Subcutaneous abdominal adipose tissue (tissue), 5 donors: ENCODE measurements at regions not wholly inside any gene's neighbourhood (a gene's known extent, or its start where the extent isn't known, plus 50 kb on each side); places are given as distances from the start of the nearest gene placed in this dataset.

Experiments
- H3K27ac ChIP-seq: one replicate; pipeline ENCODE4 v1.7.0; 2013; ENCODE audit warnings: low read depth, mild to moderate bottlenecking, inconsistent platforms, low read length, moderate library complexity
- H3K27me3 ChIP-seq, 5 donors: one replicate each; pipeline ENCODE4 v1.7.0; 2013; ENCODE audit warnings: low read length in 5 of 5, inconsistent platforms in 1 of 5; ENCODE audit not compliant: control insufficient read depth in 5 of 5, insufficient read depth in 4 of 5
- H3K36me3 ChIP-seq, 5 donors: one replicate each; pipeline ENCODE4 v1.7.0; 2013; ENCODE audit warnings: low read length in 5 of 5; ENCODE audit not compliant: control insufficient read depth in 5 of 5, insufficient read depth in 5 of 5
- H3K4me1 ChIP-seq, 5 donors: one replicate each; pipeline ENCODE4 v1.7.0; 2013; ENCODE audit warnings: low read length in 5 of 5, mild to moderate bottlenecking in 3 of 5, moderate library complexity in 1 of 5; ENCODE audit not compliant: control insufficient read depth in 5 of 5, insufficient read depth in 5 of 5
- H3K4me3 ChIP-seq, 5 donors: one replicate each; pipeline ENCODE4 v1.7.0; 2013; ENCODE audit warnings: low read length in 5 of 5, low read depth in 1 of 5
- H3K9ac ChIP-seq, 5 donors: one replicate each; pipeline ENCODE4 v1.7.0; 2013; ENCODE audit warnings: low read length in 5 of 5, mild to moderate bottlenecking in 4 of 5, moderate library complexity in 3 of 5
- H3K9me3 ChIP-seq, 5 donors: one replicate each; pipeline ENCODE4 v1.7.0; 2013; ENCODE audit warnings: low read length in 5 of 5; ENCODE audit not compliant: control insufficient read depth in 5 of 5
- donor health status: healthy.
- donor health status: healthy.
- donor health status: healthy.
- donor health status: healthy.
- donor health status: healthy.

DNA sequence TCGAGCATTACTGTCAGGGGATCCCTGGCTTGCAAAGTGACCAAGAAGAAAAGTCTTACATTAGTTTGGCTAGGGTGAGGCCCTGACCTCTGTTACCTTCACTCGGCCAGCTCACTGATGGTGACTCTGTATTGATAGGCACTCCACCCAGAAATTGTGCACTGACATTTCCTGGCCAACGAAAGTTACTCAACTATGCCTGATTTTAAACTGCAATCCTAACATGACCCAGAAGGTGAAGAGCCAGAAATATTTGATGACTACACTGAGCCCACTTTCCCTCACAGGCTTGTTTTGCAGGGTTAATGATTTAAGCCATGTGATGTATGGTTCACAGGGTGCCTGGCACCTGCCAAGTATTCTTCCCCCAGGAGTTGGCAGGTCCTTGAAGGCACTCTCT lies 208.2 kb upstream of the MAF start:
- Histone ChIP-seq H3K27me3 (peaks cover 0 to 4% (median 0%) of the 10 kb centered on the region in 5 donors), H3K27ac (no peak overlapping the region), H3K9me3 (no peaks in the 10 kb centered on the region), H3K4me3 (no peak overlapping the region), H3K9ac (no peak overlapping the region), H3K36me3 (no peaks in the 10 kb centered on the region), H3K4me1 (no peaks in the 10 kb centered on the region)

DNA sequence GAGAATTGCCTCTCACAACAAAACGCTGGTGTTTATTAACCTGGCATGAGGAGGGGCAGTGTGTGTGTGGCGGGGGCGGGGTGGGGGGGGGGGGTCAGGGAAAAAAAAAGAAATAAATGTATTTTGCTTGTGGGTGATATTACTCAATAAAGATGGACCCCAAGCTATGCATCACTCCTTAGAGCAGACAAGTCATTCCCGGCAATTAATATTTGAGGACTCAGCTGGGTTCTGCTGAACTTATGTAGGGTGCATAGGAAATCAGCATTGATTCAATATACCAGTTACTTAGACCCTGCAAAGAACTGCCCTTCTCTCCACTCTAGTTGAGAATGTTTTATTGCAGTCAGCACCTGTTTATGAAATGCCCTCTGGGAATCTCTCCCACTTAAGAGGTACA lies 206.2 kb upstream of the MAF start:
- no peaks in the 10 kb centered on the region for H3K4me1 ChIP-seq
- H3K9me3 ChIP-seq = no peaks in the 10 kb centered on the region
- H3K27me3 ChIP-seq = peaks cover 0 to 4% (median 0%) of the 10 kb centered on the region in 5 donors

DNA sequence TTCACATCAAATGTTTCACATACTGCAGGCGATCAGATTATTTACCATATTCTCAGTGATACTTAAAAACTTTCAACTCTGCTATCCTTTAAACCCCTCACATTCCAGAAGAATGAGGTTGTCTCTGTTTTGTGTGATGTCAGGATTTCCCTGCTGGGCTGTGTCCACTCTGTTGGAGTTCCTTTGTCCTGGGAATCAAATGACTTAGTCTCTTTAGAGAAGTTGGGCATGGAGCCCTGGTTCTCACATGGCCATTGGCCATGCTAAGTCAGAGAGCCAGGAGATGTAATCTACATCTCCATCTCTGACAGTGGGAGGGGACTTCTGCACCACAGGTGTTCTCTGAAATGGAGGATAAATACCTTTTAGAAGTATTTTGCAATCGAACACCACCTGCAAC lies 205.1 kb upstream of the MAF start:
- H3K4me3 ChIP-seq = no peak overlapping the region
- peaks cover 0 to 4% (median 0%) of the 10 kb centered on the region in 5 donors for H3K27me3 ChIP-seq
- H3K36me3 ChIP-seq = no peaks in the 10 kb centered on the region
- H3K27ac ChIP-seq = no peak overlapping the region
- H3K9ac ChIP-seq = no peak overlapping the region
- no peaks in the 10 kb centered on the region for H3K4me1 ChIP-seq
- peaks cover 0 to 3% (median 0%) of the 10 kb centered on the region in 5 donors for H3K9me3 ChIP-seq

More for the DNA sequence above, 206.2 kb upstream of the MAF start:
- Histone ChIP-seq H3K27ac (no peak overlapping the region), H3K36me3 (no peaks in the 10 kb centered on the region), H3K4me3 (no peak overlapping the region), H3K9ac (no peak overlapping the region)

DNA sequence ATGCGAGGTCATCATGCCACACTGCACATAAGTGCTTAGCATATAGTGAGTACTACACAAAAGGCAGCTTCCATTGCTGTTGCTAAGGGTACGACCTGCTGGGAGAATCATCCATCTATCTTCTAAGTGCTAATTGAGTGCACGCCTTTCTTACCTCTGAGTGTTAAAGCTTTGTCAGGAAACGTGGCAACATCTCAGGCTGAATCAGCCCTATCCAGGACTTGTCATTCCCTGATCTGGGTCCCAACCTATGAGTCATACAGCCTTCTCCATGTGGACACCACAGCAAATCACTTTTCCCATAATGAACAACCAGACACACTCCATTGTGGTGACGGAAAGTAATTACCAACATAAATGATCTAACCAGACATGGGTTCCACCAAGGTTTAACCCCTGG lies 201.1 kb upstream of the MAF start:
- Histone ChIP-seq H3K4me1 (no peaks in the 10 kb centered on the region), H3K27me3 (no peaks in the 10 kb centered on the region), H3K27ac (no peak overlapping the region), H3K4me3 (no peak overlapping the region), H3K9ac (no peak overlapping the region), H3K36me3 (no peaks in the 10 kb centered on the region), H3K9me3 (peaks cover 0 to 3% (median 0%) of the 10 kb centered on the region in 5 donors)

DNA sequence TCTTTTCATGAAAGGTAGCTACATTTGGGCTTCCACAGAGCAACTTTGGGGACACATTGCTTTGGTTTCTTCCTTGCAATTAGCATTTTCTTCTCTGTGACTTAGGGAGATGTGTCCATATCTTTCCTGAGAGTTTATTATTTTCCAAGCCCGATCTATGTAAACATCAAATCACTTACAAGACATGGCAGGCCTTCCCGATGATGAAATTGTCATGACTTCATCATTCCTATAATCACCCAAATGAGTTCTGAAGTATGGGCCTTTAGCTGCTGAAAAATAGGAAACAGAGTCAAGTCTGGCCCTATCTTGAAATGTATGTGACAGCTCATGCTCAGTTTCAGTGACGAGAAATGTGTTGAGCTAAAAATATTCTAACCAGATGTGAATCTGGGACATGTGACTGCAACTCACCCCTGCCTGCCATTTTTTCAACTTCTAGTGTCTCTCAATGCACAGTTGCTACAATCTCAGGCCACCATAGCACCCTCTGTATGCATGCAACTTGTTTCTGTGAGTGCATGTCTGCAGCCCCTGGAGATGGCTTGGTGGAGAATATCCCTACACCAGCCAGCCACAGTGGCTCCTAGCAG lies 199.6 kb upstream of the MAF start:
- no peaks in the 10 kb centered on the region for H3K36me3 ChIP-seq
- H3K9me3 ChIP-seq = peaks cover 0 to 3% (median 0%) of the 10 kb centered on the region in 5 donors
- no peak overlapping the region for H3K4me3 ChIP-seq
- no peak overlapping the region for H3K9ac ChIP-seq
- H3K27me3 ChIP-seq = no peaks in the 10 kb centered on the region
- no peak overlapping the region for H3K27ac ChIP-seq
- H3K4me1 ChIP-seq = no peaks in the 10 kb centered on the region

DNA sequence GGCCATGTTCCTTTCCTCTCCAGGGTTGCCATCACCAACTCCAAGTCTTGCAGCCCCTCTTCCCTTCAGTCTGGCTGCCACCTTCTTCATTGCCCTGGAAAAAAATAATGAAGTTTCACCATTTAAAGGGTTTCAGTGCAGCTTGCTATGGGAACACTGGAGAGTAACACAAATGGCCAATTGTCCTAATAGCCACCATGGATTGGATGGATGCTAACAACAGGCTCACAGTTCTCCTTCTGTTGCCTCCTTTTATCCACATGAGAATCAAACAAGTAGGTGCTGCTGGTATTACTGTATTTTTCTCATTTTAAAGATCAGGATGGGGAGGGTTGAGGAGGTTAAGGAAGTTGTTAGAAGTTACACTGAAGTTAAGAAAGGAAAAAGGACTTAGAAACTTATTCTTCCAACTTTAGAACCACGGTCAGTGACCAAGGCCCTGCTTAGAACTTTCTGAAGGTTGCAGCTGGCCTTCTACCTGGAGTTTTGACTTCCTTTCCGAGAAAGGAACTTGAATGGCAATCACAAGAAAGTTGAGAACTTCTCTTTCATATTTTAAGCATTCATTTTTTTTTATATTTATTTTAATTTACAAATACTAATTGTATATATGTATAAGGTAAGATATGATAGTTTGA lies 198.0 kb upstream of the MAF start:
- Histone ChIP-seq H3K4me1 (no peaks in the 10 kb centered on the region), H3K9me3 (peaks cover 0 to 3% (median 0%) of the 10 kb centered on the region in 5 donors), H3K4me3 (no peak overlapping the region), H3K9ac (no peak overlapping the region), H3K27me3 (no peaks in the 10 kb centered on the region), H3K27ac (no peak overlapping the region), H3K36me3 (no peaks in the 10 kb centered on the region)

DNA sequence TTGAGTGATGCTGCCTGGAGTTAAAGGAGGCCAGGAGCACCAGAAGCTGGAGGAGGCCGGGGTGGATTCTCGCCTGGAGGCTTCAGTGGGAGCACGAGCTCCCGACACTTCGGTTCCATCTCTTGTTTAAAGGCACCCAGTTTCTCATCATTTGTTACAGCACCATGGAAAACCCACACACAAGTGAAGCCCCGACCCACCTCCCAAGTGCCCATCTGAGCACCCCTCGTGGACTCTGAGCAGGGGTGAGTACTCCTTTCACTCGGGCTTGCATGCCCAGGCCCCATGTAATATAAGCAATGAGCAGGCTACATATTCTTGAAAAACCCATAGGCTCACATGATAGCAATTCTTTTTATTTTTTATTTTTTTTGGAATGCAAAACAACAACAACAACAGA lies 196.9 kb upstream of the MAF start:
- Histone ChIP-seq H3K9me3 (peaks cover 0 to 3% (median 0%) of the 10 kb centered on the region in 5 donors), H3K9ac (no peak overlapping the region), H3K27ac (no peak overlapping the region), H3K4me3 (no peak overlapping the region), H3K4me1 (no peaks in the 10 kb centered on the region), H3K36me3 (no peaks in the 10 kb centered on the region), H3K27me3 (no peaks in the 10 kb centered on the region)

DNA sequence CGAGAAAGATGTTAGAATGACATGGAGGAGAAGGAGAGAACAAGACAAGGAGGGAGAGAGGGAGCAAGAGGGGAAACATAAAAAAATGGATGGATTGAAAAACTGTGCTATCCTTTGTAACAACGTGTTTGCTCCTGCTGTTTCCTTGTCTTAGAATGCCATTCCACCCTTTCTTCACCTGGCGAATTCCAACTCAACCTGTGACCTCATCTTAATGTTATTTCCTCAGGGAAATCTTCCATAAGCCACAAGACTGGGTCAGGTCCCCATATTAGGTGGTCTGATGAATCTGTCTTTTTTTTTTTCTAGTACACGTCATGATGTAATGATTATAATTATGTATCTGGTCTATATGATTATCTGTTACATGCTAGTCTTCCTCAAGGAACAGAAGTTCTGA lies 195.0 kb upstream of the MAF start:
- Histone ChIP-seq H3K27ac (no peak overlapping the region), H3K4me1 (no peaks in the 10 kb centered on the region), H3K9me3 (no peaks in the 10 kb centered on the region), H3K9ac (no peak overlapping the region), H3K36me3 (no peaks in the 10 kb centered on the region), H3K4me3 (no peak overlapping the region), H3K27me3 (no peaks in the 10 kb centered on the region)

DNA sequence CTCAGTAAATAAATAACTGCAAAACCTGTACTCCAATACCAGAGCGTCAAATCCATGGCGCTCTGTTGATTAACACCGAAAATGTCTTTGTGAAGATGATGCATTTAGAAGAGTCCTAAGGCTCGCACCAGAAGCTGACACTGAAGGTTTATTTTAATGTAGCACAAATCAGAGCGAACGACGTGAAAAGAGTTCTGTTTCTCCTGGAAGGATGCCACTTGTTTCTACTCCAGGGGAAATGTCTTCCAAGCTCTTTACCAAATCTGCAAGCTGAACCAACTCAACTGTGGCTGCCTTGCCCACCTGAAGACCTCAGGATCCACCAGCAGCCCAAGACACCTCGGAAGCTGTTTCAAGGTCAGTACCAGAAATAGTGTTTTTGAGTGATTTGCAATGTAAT lies 194.4 kb upstream of the MAF start:
- no peak overlapping the region for H3K27ac ChIP-seq
- no peaks in the 10 kb centered on the region for H3K36me3 ChIP-seq
- H3K9ac ChIP-seq = no peak overlapping the region
- no peaks in the 10 kb centered on the region for H3K4me1 ChIP-seq
- H3K27me3 ChIP-seq = no peaks in the 10 kb centered on the region
- no peak overlapping the region for H3K4me3 ChIP-seq
- H3K9me3 ChIP-seq = no peaks in the 10 kb centered on the region

DNA sequence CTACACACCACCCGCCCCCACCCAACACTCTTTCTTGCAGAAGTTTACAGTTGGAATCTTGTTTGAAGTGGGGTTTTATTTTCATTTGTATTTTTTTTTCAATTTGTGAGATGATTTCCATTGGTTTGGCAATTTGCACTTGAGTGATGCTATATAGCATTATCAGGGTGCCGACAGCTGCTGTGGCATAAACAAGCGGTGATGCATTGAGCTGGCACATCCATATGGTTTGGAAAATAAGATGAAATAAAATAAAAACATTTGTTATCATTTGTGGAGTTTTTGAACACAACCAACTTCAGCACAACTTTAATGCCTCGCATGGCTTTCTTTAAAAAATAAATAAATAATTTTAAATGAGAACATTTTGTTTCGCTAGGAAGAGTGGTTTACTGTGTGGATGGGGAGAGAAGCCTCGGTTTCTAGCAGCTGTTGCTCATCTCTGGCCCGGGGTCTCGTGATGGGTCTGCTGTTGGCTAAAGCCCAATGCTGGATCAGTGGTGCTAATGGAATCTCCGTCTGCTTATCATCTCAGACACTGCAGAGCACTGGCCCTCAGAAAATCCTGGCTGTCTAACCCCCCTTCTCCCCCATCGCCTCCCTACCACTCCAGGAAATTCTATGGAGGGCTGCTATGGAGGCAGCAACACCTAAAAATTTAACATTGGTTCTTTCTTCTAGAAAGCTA lies 192.3 kb upstream of the MAF start:
- Histone ChIP-seq H3K4me3 (no peak overlapping the region), H3K36me3 (no peaks in the 10 kb centered on the region), H3K27me3 (no peaks in the 10 kb centered on the region), H3K9ac (no peak overlapping the region), H3K27ac (no peak overlapping the region), H3K4me1 (no peaks in the 10 kb centered on the region), H3K9me3 (no peaks in the 10 kb centered on the region)
